Astrocyte of the cerebellum (primary cell): ENCODE measurements at regions not wholly inside any gene's neighbourhood (a gene's known extent, or its start where the extent isn't known, plus 50 kb on each side); places are given as distances from the start of the nearest gene placed in this dataset.

ENCODE experiments used
- DNase-seq: peaks from one replicate; pipeline ENCODE4 v3.0.0-alpha.2; 2011; ENCODE audit warnings: low read depth
- H3K4me3 ChIP-seq: 2 replicates; pipeline ENCODE4 v1.5.1; 2011; ENCODE audit warnings: mild to moderate bottlenecking, low read depth, low read length, moderate library complexity
- in situ Hi-C: cut with HindIII; loops from 2 replicates; pipeline ENCODE4 v1.10.0; 2017; ENCODE audit warnings: low sequenced_read_pairs
- TF ChIP-seq, protein P1 (sequence below): IDR thresholded peaks from 2 replicates; pipeline ENCODE4 v1.5.1; 2012; ENCODE audit warnings: low read length, low read depth, moderate library complexity, mild to moderate bottlenecking; ENCODE audit errors: missing control alignments

DNA sequence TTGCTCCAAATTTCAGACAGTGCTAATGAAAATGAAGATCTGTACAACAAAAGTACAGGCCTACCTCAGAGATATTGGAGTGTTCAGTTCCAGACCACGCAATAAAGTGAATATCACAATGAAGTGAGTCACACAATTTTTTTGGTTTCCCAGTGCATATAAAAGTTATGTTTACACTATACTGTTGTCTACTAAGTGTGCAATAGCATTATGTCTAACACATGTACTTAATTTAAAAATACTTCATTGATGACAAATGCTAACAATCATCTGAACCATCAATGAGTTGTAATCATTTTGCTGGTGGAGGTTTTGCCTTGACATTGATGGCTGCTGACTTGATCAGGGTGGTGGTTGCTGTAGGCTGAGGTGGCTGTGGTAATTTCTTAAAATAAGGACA lies 60.6 kb upstream of the E2F8 start:
- TF ChIP-seq, protein P1, sequence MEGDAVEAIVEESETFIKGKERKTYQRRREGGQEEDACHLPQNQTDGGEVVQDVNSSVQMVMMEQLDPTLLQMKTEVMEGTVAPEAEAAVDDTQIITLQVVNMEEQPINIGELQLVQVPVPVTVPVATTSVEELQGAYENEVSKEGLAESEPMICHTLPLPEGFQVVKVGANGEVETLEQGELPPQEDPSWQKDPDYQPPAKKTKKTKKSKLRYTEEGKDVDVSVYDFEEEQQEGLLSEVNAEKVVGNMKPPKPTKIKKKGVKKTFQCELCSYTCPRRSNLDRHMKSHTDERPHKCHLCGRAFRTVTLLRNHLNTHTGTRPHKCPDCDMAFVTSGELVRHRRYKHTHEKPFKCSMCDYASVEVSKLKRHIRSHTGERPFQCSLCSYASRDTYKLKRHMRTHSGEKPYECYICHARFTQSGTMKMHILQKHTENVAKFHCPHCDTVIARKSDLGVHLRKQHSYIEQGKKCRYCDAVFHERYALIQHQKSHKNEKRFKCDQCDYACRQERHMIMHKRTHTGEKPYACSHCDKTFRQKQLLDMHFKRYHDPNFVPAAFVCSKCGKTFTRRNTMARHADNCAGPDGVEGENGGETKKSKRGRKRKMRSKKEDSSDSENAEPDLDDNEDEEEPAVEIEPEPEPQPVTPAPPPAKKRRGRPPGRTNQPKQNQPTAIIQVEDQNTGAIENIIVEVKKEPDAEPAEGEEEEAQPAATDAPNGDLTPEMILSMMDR = no peak
- no peak for DNase-seq
- no peak overlapping the region for H3K4me3 ChIP-seq
- in situ Hi-C loops = no loop called here

DNA sequence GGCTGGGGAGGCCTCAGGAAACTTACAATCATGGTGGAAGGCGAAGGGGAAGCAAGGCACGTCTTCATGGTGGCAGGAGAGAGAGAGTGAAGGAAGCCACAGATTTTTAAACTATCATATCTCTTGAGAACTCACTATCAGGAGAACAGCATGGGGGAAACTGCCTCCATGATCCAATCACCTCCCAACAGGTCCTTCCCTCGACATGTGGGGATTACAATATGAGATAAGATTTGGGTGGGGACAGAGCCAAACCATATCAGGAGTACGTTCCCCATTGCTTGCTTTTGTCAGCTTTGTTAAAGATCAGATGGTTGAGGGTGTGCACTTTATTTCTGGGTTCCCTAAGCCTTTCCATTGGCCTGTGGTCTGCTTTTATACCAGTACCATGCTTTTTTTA lies 53.7 kb upstream of the E2F8 start:
- in situ Hi-C loops = no loop called here

DNA sequence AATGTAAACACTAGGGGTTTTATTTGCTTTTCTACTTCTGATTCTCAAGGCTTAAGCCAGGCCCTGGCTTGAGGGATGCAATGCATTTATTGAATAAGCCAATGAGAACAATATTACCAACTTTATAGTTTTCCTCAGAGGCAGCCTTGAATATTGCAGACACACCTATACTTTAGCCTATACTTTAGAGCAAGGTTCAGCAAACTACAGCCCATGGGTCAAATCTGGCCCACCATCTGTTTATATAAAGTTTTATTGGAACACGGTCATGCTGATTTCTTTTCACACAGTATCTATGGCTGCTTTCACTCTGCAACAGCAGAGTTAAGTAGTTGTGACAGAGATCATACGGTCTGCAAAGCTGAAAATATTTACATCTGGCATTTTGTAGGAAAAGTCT lies 50.3 kb upstream of the E2F8 start:
- H3K4me3 ChIP-seq = no peak overlapping the region
- TF ChIP-seq, protein P1 = no peak
- in situ Hi-C loops = no loop called here
- DNase-seq = no peak

More for the DNA sequence above, 53.7 kb upstream of the E2F8 start:
- no peak for DNase-seq
- H3K4me3 ChIP-seq = no peak overlapping the region
- TF ChIP-seq, protein P1 = no peak
